HG02763 (cell line): ENCODE measurements at regions not wholly inside any gene's neighbourhood (a gene's known extent, or its start where the extent isn't known, plus 50 kb on each side); places are given as distances from the start of the nearest gene placed in this dataset.
A peak's percentile ranks its signal among the peaks of the same experiment; 100 is the strongest.

Experiments used
- ATAC-seq: cut with Tn5 transposase; IDR thresholded peaks from one replicate; pipeline ENCODE4 v1.9.1; 2021; ENCODE audit warnings: mild to moderate bottlenecking, moderate library complexity; ENCODE audit not compliant: unreplicated experiment

GRCh38 chr2:47315475-47315874 lies 53.6 kb upstream of the EPCAM start:
- ATAC-seq: no peak

- ATAC-seq: no peak
Measured at GRCh38 chr2:47313728-47314127, 55.4 kb upstream of the EPCAM start.

GRCh38 chr2:47313141-47313691 lies 55.9 kb upstream of the EPCAM start:
- no peak for ATAC-seq

- ATAC-seq: no peak
Measured at GRCh38 chr2:47312491-47312850, 56.6 kb upstream of the EPCAM start.

GRCh38 chr2:47311764-47312490 lies 57.2 kb upstream of the EPCAM start:
- no peak for ATAC-seq

GRCh38 chr2:47310801-47311560 lies 58.1 kb upstream of the EPCAM start:
- ATAC-seq: peak; percentile 13

GRCh38 chr2:47309952-47310800 lies 58.9 kb upstream of the EPCAM start:
- ATAC-seq: peak; percentile 88

- peak; percentile 1 for ATAC-seq
Measured at GRCh38 chr2:47309472-47309951, 59.6 kb upstream of the EPCAM start.

- no peak for ATAC-seq
Measured at GRCh38 chr2:47307066-47307465, 62.0 kb upstream of the EPCAM start.

- ATAC-seq: no peak
Measured at GRCh38 chr2:47304654-47305053, 64.5 kb upstream of the EPCAM start.

GRCh38 chr2:47303341-47304148 lies 65.6 kb upstream of the EPCAM start:
- no peak for ATAC-seq

GRCh38 chr2:47302308-47302707 lies 66.8 kb upstream of the EPCAM start:
- no peak for ATAC-seq

- no peak for ATAC-seq
Measured at GRCh38 chr2:47301731-47302130, 67.4 kb upstream of the EPCAM start.

- ATAC-seq: peak; percentile 41
Measured at GRCh38 chr2:47301277-47301618, 67.9 kb upstream of the EPCAM start.

- peak; percentile 58 for ATAC-seq
Measured at GRCh38 chr2:47300609-47301276, 68.4 kb upstream of the EPCAM start.

GRCh38 chr2:47300081-47300480 lies 69.0 kb upstream of the EPCAM start:
- ATAC-seq: no peak

GRCh38 chr2:47299555-47299954 lies 69.6 kb upstream of the EPCAM start:
- ATAC-seq: no peak

- ATAC-seq: no peak
Measured at GRCh38 chr2:47298771-47299170, 70.3 kb upstream of the EPCAM start.

- ATAC-seq: no peak
Measured at GRCh38 chr2:47297767-47298425, 71.2 kb upstream of the EPCAM start.
